ENCODE measurements at regions not wholly inside any gene's neighbourhood (a gene's known extent, or its start where the extent isn't known, plus 50 kb on each side); places are given as distances from the start of the nearest gene placed in this dataset.

DNA sequence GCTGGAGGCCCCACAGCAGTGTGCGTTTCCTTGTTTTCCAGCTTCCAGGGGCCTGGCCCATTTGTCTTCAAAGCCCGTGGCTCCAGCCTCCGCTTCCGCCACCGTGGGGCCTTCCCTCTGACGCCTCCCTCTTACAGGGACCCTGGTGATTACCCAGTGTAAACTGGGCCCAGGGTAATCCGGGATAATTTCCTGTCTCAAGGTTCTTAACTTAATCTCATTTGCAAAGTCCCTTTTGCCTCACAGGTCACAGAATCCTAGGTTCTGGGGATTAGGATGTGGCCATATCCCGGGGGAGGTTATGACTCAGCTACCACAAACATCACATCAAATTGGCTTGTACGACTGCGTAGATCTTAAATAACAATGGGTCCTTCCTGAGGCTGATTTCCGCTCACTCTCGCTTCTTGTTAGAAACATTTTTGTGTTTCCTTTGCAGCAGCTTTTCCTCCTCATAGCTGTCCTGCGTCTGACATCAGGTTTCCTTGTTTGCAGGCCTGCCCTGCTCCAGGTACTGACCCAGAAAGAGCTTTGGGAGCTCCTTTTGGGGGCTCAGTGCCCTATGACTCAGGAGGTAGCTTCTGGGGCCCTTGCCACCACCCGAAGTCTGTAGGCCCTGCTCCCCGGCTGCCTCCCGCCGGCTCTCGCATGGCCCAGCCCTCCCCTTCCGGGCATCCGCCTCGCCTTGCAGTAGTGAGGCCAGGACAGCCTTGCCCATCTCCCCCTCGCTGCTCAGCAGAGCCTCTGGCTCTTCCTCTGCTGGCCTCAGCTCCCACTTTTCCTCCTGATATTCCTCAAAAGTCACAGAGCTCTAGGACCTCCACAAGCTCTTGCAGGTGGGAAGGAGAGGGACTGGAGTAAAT is 100.5 kb downstream of the ERMARD start:
- H3K79me2 ChIP-seq (ENCODE audit: insufficient read depth, low read length): no peaks in the 10 kb centered on the region
- H3K4me1 ChIP-seq (ENCODE audit: control insufficient read depth in 1 of 2, insufficient read depth in 2 of 2, low read length in 2 of 2): no peaks in the 10 kb centered on the region
- H3K9me3 Mint-ChIP-seq: peaks cover 11 to 25% (median 14%) of the 10 kb centered on the region in 7 donors
- H4K20me1 ChIP-seq (ENCODE audit: insufficient read depth, low read length): no peaks in the 10 kb centered on the region
- 79% methylated on average over 19 of the region's 22 CpGs for WGBS (ENCODE audit: insufficient coverage)
- no peaks in the 10 kb centered on the region for H3K27me3 ChIP-seq (ENCODE audit: control insufficient read depth in 2 of 2, insufficient read depth in 2 of 2, low read length in 2 of 2)
- H3K9me3 ChIP-seq (replicated peaks in 1 of 2; ENCODE audit: control insufficient read depth in 1 of 2, insufficient read depth in 1 of 2, low read length in 2 of 2): peaks cover 19 to 23% of the 10 kb centered on the region in 2 donors
- H2AFZ ChIP-seq (ENCODE audit: insufficient read depth, low read depth, low read length, poor library complexity, severe bottlenecking): no peak overlapping the region
- DNase-seq: no peak
- TF ChIP-seq, protein P1, sequence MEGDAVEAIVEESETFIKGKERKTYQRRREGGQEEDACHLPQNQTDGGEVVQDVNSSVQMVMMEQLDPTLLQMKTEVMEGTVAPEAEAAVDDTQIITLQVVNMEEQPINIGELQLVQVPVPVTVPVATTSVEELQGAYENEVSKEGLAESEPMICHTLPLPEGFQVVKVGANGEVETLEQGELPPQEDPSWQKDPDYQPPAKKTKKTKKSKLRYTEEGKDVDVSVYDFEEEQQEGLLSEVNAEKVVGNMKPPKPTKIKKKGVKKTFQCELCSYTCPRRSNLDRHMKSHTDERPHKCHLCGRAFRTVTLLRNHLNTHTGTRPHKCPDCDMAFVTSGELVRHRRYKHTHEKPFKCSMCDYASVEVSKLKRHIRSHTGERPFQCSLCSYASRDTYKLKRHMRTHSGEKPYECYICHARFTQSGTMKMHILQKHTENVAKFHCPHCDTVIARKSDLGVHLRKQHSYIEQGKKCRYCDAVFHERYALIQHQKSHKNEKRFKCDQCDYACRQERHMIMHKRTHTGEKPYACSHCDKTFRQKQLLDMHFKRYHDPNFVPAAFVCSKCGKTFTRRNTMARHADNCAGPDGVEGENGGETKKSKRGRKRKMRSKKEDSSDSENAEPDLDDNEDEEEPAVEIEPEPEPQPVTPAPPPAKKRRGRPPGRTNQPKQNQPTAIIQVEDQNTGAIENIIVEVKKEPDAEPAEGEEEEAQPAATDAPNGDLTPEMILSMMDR (IDR thresholded peaks at IDR 0.05): no peak
- H3K4me2 ChIP-seq (replicated peaks; ENCODE audit: extremely low read depth, low read length, poor library complexity, severe bottlenecking): no peak overlapping the region
- intact Hi-C loops (cut with micrococcal nuclease): no loop called here
- peak overlapping the region in 1 of 2 donors; percentile 13 for H3K4me3 Mint-ChIP-seq
- H3K4me3 ChIP-seq (replicated peaks in 1 of 3; ENCODE audit: low read depth in 2 of 3, low read length in 3 of 3): no peak overlapping the region
- H3K9ac ChIP-seq (ENCODE audit: insufficient read depth, low read length, poor library complexity, severe bottlenecking): no peak overlapping the region
- no peak overlapping the region for H3K27ac Mint-ChIP-seq
- no peaks in the 10 kb centered on the region for H3K36me3 ChIP-seq (replicated peaks in 1 of 2; ENCODE audit: control insufficient read depth in 1 of 2, insufficient read depth in 2 of 2, low read length in 2 of 2)
- no peaks in the 10 kb centered on the region for H3K4me1 Mint-ChIP-seq
- H3K27ac ChIP-seq (ENCODE audit: low read depth in 1 of 2, low read length in 2 of 2): no peak overlapping the region
- no peaks in the 10 kb centered on the region for H3K27me3 Mint-ChIP-seq (ENCODE audit: low read depth in 3 of 3)
- no peaks in the 10 kb centered on the region for H3K36me3 Mint-ChIP-seq

GRCh38 chr6:169850746-169851145 is 99.3 kb downstream of the ERMARD start:
- no peaks in the 10 kb centered on the region for H3K79me2 ChIP-seq (ENCODE audit: insufficient read depth, low read length)
- H3K4me3 ChIP-seq (replicated peaks in 1 of 3; ENCODE audit: low read depth in 2 of 3, low read length in 3 of 3): no peak overlapping the region
- H3K9me3 ChIP-seq (replicated peaks in 1 of 2; ENCODE audit: control insufficient read depth in 1 of 2, insufficient read depth in 1 of 2, low read length in 2 of 2): peaks cover 15% of the 10 kb centered on the region in 2 donors
- Mint-ChIP-seq H3K36me3 (no peaks in the 10 kb centered on the region), H3K4me1 (no peaks in the 10 kb centered on the region), H3K9me3 (peaks cover 3 to 17% (median 6%) of the 10 kb centered on the region in 7 donors), H3K27me3 (ENCODE audit: low read depth in 3 of 3) (no peaks in the 10 kb centered on the region), H3K27ac (peak overlapping the region in 1 of 7 donors; percentile 10), H3K4me3 (no peak overlapping the region)
- H3K27ac ChIP-seq (ENCODE audit: low read depth in 1 of 2, low read length in 2 of 2): no peak overlapping the region
- intact Hi-C loops (cut with micrococcal nuclease): no loop called here
- H2AFZ ChIP-seq (ENCODE audit: insufficient read depth, low read depth, low read length, poor library complexity, severe bottlenecking): no peak overlapping the region
- no peaks in the 10 kb centered on the region for H3K36me3 ChIP-seq (replicated peaks in 1 of 2; ENCODE audit: control insufficient read depth in 1 of 2, insufficient read depth in 2 of 2, low read length in 2 of 2)
- no peak overlapping the region for H3K9ac ChIP-seq (ENCODE audit: insufficient read depth, low read length, poor library complexity, severe bottlenecking)
- DNase-seq: no peak
- no peak overlapping the region for H3K4me2 ChIP-seq (replicated peaks; ENCODE audit: extremely low read depth, low read length, poor library complexity, severe bottlenecking)
- no peaks in the 10 kb centered on the region for H4K20me1 ChIP-seq (ENCODE audit: insufficient read depth, low read length)
- WGBS (ENCODE audit: insufficient coverage): 97% methylated on average over 12 of the region's 13 CpGs
- TF ChIP-seq, protein P1 (IDR thresholded peaks at IDR 0.05): no peak
- H3K27me3 ChIP-seq (ENCODE audit: control insufficient read depth in 2 of 2, insufficient read depth in 2 of 2, low read length in 2 of 2): no peaks in the 10 kb centered on the region
- no peaks in the 10 kb centered on the region for H3K4me1 ChIP-seq (ENCODE audit: control insufficient read depth in 1 of 2, insufficient read depth in 2 of 2, low read length in 2 of 2)

All from CD14-positive monocyte (primary cell).